Mesodermal cell (in vitro differentiated cells): ENCODE measurements at regions not wholly inside any gene's neighbourhood (a gene's known extent, or its start where the extent isn't known, plus 50 kb on each side); places are given as distances from the start of the nearest gene placed in this dataset.
"Not testable (repeated sequence)": the region's sequence is repeated elsewhere in the genome, so short reads cannot be mapped to it uniquely, and the experiment has no call there.

Experiments
- H3K27ac ChIP-seq: 2 replicates; pipeline ENCODE4 v1.7.0; 2013; ENCODE audit warnings: mild to moderate bottlenecking, low read depth, low read length, moderate library complexity; ENCODE audit not compliant: severe bottlenecking
- H3K36me3 ChIP-seq: 2 replicates; pipeline ENCODE4 v1.7.1; 2013; ENCODE audit warnings: mild to moderate bottlenecking, low read length, moderate library complexity; ENCODE audit not compliant: control insufficient read depth, insufficient read depth
- H3K4me1 ChIP-seq: one replicate; pipeline ENCODE4 v1.7.1; 2013; ENCODE audit warnings: mild to moderate bottlenecking, low read length; ENCODE audit not compliant: insufficient read depth, control insufficient read depth, poor library complexity, severe bottlenecking
- H3K4me3 ChIP-seq: 2 replicates; pipeline ENCODE4 v1.7.0; 2013; ENCODE audit warnings: low read length, control low read depth, mild to moderate bottlenecking; ENCODE audit not compliant: insufficient read depth, poor library complexity, severe bottlenecking; ENCODE audit errors: extremely low read depth
- H3K9me3 ChIP-seq: 2 replicates; pipeline ENCODE4 v1.7.1; 2013; ENCODE audit warnings: mild to moderate bottlenecking, low read length, moderate library complexity; ENCODE audit not compliant: control insufficient read depth
- WGBS, 2 experiments: methylation state at CpG; one replicate each; pipeline ENCODE4 v1.1.5; 2013; ENCODE audit warnings: missing lambda C conversion rate in 2 of 2; ENCODE audit not compliant: insufficient coverage in 2 of 2; 5-methylcytosine and 5-hydroxymethylcytosine counted together

DNA sequence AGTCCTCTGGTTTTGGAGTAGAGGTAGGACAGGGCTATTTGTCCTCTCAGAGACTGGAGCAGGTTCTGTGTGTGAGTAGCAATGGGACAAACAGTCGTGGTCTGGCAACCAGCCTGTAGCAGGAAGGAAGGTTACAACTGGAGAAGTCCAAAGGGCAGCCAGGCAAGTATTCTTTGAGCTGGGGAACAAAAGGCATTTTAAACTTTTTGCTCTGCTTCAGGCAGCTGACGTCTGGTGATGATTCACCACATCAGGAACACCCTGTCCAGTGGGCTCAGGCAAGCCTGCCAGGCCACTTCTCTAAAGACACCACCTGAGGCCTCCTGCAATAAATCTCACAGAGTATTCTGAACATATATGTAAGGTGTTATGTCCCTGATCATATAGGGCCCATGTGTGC, 81.0 kb downstream of the PPIAL4C start:
- H3K27ac ChIP-seq, H3K36me3 ChIP-seq, H3K4me1 ChIP-seq, H3K4me3 ChIP-seq, H3K9me3 ChIP-seq: not testable (repeated sequence)
- no CpG with 5 or more reads among the region's 2 CpGs for WGBS, 2 experiments

DNA sequence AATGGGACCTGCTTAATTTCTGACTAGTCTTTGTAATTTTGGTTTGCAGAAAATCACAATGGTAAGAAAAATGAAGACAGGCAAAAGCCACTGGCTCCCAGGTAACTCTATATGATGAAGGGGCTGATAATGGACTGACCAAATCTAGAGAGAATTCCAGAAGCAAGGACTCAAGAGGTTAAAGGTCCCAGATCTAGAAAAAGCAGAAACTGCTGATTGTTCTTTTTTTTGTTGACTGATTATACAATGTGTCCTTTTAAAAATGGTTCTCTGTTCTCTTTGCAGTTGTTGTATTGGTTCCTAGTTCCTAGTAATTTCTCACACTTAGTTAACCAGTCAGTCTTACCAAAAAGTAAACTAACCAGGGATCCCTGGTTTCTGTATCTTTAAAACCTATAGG, 81.4 kb downstream of the PPIAL4C start:
- H3K4me1 ChIP-seq, H3K36me3 ChIP-seq, H3K27ac ChIP-seq, H3K9me3 ChIP-seq, H3K4me3 ChIP-seq: not testable (repeated sequence)

DNA sequence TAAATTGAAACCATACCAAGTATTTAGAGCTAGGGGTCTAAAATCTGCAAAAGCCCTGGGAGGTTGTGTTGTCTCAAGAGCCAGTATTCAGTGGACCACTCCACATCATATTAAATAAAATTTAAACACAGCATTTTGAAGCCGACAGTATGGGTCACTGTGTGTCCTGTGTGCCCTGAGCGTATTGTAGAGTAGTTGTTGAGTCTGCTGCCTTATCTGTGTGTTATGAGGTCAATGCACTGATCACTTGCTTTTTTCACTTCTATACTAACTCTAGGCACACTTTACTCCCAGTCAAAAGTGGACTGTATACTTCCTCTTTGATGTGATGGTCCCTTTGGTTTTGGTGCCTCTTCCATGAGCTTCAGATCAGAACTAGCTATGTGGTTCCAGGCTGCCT, 81.9 kb downstream of the PPIAL4C start:
- H3K4me3 ChIP-seq, H3K27ac ChIP-seq, H3K36me3 ChIP-seq, H3K4me1 ChIP-seq, H3K9me3 ChIP-seq: not testable (repeated sequence)
- WGBS, 2 experiments: no CpG with 5 or more reads among the region's 2 CpGs

DNA sequence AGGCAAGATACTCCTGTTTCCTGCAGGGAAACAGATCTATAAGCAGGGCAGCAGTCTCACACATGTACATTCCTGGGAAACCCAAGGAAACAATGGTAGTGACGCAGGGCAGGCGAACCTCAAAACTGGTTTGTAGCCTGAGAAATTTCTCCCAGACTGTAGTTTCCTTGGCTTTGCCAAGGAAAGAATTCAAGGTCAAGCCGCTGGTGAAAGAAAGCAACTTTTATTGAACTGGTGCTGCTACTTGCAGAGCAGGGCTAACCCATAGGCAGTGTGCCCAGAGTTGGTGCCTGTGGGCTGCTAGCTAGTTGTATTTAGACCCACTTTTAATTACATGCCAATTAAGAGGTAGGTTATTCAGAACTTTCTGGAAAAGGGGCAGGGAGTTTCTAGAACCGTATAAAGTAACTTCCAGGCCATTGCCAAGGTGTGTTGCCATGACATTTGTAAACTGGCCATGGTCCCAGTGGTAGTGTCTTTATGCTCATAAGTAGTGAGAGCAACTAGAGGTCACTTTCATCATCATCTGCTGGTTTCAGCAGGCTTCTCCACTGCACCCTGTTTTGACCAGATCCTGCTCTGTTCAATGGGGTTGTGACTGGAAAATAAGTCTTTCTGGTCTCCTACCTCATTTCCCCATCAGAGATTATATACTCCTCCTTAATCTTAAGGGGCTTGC, 89.7 kb downstream of the PPIAL4C start:
- H3K27ac ChIP-seq, H3K36me3 ChIP-seq, H3K4me3 ChIP-seq, H3K4me1 ChIP-seq, H3K9me3 ChIP-seq: not testable (repeated sequence)
- WGBS, 2 experiments: 92% methylated on average over 2 of the region's 4 CpGs; no CpG with 5 or more reads in 1 of the 2 experiments

DNA sequence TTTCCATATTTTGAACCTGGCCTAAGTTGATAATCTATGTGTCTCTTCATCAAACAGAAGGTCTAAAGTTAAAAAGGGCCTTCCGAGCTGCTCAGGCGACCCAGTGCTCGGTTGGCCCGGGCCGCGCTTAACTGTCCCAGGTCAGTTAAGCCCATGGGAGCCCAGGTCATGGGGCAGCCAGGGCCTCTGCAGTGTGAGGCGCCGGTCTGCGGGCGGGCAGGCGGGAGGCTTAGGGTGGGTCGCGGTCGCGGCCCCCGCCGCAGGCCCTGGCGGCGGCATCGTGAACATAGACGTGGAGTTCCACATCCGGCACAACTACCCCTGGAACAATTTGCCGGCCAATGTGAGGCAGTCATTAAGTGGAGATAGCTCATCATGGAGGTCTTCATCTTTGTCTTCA, 91.3 kb downstream of the PPIAL4C start:
- not testable (repeated sequence) for H3K4me3 ChIP-seq, H3K27ac ChIP-seq, H3K4me1 ChIP-seq, H3K9me3 ChIP-seq, H3K36me3 ChIP-seq
- 100% methylated on average over 2 of the region's 23 CpGs; no CpG with 5 or more reads in 1 of the 2 experiments for WGBS, 2 experiments

DNA sequence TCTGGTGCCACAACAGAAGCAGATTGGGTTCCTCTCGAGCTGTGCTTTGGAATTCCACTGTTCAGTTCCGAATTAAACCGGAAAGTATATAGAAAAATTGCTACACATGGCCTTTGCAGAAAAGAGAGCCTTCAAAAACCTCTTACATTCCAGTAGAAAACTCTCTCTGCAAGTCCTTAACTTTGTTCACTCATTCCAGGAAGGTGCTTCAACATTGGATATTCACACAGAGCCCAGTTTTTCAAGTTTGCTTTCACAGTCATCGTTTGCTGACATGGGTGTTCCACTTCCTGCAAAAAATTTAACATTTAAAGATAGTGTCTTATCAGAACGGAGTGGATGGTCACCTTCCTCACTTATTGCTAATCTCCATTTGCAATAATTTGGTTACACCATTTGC, 93.7 kb downstream of the PPIAL4C start:
- WGBS, 2 experiments: 77 to 100% methylated on average over 2 to 3 of the region's 5 CpGs
- not testable (repeated sequence) for H3K9me3 ChIP-seq, H3K4me3 ChIP-seq, H3K4me1 ChIP-seq, H3K36me3 ChIP-seq, H3K27ac ChIP-seq

DNA sequence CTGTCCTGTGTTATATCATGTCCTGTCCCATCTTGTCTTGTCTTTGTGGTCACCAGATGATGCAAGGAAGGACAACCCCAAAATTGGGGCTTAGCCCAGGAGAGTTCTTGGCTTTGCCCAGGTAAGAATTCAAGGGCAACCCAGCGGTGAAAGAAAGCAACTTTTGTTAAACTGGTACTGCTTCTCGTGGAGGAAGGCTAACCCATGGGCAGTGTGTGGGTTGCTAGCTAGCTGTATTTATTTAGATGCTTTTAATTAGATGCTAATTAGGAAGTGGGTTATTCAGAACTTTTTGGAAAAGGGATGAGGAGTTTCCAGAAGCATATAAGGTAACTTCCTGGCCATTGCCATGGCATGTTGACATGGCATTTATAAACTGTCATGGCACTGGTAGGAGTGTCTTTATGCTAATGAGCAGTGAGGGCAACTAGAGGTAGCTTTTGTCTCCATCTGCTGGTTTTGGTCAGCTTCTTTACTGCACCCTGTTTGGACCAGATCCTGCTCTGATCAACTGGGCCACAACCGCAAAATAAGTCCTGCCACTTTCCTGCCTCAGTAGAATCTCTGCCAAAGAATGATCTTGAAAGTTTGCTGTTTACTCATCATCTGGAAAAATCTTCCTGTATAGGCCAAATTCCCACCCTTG, 95.8 kb upstream of the FCGR1A start:
- H3K36me3 ChIP-seq, H3K4me3 ChIP-seq, H3K4me1 ChIP-seq, H3K9me3 ChIP-seq, H3K27ac ChIP-seq: not testable (repeated sequence)
- no CpG with 5 or more reads among the region's 3 CpGs for WGBS, 2 experiments

DNA sequence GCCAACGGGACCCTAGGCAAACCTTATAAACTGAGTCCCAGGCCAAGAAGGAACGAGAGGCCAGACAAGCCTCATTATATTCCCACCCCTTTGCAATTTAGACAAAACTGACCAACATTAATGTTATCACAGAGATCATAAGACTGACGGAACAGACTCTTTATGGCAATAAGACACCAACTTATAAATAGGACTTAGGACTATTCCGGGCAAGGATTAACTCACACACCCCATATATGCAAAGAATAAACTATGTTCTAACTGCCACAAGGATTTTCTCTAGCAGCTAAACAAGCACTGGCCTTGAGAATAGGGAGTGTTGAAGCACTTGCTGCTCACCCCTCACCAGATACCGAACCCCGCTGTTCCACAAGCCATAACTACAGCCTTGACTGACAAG, 91.1 kb upstream of the FCGR1A start:
- 100% methylated on average over 1 of the region's 6 CpGs; no CpG with 5 or more reads in 1 of the 2 experiments for WGBS, 2 experiments
- H3K36me3 ChIP-seq, H3K4me1 ChIP-seq, H3K27ac ChIP-seq, H3K4me3 ChIP-seq, H3K9me3 ChIP-seq: not testable (repeated sequence)

DNA sequence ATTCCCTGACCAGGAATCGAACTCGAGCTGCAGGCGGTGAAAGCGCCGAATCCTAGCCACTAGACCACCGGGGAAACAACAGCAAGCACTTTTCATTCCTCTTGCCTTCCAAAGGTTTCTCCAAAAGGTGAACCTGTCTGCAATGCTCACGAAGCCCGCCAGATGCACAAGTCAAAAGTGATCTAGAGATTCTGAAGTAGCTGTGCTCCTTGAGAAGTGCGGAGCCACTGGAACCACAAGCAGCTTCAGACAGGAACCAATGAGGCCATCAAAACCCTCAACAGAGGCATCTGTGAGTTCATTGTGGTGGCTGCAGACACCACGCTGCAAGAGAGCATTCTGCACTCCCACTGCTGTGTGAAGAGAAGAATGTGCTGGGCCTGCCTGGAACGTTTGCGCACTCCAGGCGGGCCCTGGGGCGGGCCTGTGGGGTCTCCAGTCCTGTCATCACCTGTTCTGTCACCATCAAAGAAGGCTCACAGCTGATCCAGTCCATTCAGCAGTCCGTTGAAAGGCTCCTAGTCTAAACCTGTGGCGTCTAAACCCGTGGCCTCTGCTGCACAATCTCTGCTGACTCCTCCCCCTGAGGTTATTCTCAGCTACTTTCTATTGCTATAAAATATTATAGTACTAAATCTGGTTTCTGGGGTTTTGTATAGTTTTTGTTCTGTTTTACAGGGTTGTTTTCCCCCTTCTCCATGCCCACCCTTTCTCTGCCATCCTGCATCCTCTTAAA, 89.5 kb upstream of the FCGR1A start:
- not testable (repeated sequence) for H3K4me3 ChIP-seq, H3K27ac ChIP-seq, H3K9me3 ChIP-seq, H3K4me1 ChIP-seq, H3K36me3 ChIP-seq
- WGBS, 2 experiments: 100% methylated on average over 2 of the region's 17 CpGs; no CpG with 5 or more reads in 1 of the 2 experiments

DNA sequence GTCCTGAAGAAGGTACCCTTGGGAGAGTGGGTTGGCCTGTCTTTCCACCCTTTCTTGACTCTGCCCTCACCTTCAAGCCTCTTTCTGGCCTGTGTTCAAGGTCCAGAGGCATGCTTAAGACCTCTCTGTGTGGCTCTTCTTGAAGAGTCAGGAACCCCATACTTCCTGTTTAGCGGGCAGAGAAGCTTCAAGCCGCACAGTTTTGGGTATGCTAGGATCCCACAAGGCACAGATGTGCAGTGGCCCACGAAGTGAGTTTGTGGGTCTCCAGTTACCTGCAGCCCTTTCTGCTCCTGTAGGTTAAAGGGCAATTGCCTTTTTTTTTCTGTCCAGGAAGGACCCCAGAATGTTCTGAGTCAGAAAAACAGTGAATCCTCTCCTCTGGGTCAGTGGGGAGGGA, 87.4 kb upstream of the FCGR1A start:
- not testable (repeated sequence) for H3K4me3 ChIP-seq, H3K9me3 ChIP-seq, H3K27ac ChIP-seq, H3K4me1 ChIP-seq, H3K36me3 ChIP-seq
- WGBS, 2 experiments: no CpG with 5 or more reads among the region's 3 CpGs

DNA sequence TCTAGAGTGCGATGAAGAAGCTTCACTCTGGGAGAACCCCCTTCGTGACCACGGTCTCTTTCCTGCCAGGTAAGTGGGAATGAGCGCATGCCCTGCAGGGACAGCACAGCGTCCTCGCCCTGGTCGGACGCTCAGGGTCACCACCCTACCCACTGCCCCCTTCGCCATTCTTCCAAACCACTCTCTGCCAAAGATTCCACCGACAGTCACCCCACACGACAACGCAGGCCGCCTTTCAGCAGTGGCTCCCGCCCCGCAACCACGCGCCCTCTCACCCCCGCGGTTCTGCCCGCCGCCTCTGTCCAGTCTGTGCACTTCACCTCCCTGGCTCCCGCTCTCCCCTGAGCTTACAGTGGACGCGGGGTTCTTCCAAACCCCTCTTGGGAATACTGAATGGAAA, 82.3 kb upstream of the FCGR1A start:
- not testable (repeated sequence) for H3K36me3 ChIP-seq, H3K4me1 ChIP-seq, H3K9me3 ChIP-seq, H3K27ac ChIP-seq, H3K4me3 ChIP-seq
- no CpG with 5 or more reads among the region's 24 CpGs for WGBS, 2 experiments
